ENCODE measurements at regions not wholly inside any gene's neighbourhood (a gene's known extent, or its start where the extent isn't known, plus 50 kb on each side); places are given as distances from the start of the nearest gene placed in this dataset.

GRCh38 chr3:115470254-115470653, 153.1 kb upstream of the GAP43 start:
- TF ChIP-seq POLR2AphosphoS5 (IDR thresholded peaks at IDR 0.05) (no peak), EP300 (IDR thresholded peaks at IDR 0.05) (no peak), POLR2A (IDR thresholded peaks at IDR 0.05) (no peak)
- TF ChIP-seq, protein P1, sequence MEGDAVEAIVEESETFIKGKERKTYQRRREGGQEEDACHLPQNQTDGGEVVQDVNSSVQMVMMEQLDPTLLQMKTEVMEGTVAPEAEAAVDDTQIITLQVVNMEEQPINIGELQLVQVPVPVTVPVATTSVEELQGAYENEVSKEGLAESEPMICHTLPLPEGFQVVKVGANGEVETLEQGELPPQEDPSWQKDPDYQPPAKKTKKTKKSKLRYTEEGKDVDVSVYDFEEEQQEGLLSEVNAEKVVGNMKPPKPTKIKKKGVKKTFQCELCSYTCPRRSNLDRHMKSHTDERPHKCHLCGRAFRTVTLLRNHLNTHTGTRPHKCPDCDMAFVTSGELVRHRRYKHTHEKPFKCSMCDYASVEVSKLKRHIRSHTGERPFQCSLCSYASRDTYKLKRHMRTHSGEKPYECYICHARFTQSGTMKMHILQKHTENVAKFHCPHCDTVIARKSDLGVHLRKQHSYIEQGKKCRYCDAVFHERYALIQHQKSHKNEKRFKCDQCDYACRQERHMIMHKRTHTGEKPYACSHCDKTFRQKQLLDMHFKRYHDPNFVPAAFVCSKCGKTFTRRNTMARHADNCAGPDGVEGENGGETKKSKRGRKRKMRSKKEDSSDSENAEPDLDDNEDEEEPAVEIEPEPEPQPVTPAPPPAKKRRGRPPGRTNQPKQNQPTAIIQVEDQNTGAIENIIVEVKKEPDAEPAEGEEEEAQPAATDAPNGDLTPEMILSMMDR (IDR thresholded peaks at IDR 0.05) = no peak
- no peak for ATAC-seq
- no peaks in the 10 kb centered on the region for H3K4me1 ChIP-seq
- WGBS, 2 donors (ENCODE audit: low coverage in 1 of 2) = 41 to 50% methylated on average over 1 to 2 of the region's 3 CpGs
- H3K36me3 ChIP-seq = no peaks in the 10 kb centered on the region
- no peak overlapping the region for H3K27ac ChIP-seq
- H3K4me3 ChIP-seq = no peak overlapping the region
- H3K27me3 ChIP-seq = no peaks in the 10 kb centered on the region
- no peaks in the 10 kb centered on the region for H3K9me3 ChIP-seq

DNA sequence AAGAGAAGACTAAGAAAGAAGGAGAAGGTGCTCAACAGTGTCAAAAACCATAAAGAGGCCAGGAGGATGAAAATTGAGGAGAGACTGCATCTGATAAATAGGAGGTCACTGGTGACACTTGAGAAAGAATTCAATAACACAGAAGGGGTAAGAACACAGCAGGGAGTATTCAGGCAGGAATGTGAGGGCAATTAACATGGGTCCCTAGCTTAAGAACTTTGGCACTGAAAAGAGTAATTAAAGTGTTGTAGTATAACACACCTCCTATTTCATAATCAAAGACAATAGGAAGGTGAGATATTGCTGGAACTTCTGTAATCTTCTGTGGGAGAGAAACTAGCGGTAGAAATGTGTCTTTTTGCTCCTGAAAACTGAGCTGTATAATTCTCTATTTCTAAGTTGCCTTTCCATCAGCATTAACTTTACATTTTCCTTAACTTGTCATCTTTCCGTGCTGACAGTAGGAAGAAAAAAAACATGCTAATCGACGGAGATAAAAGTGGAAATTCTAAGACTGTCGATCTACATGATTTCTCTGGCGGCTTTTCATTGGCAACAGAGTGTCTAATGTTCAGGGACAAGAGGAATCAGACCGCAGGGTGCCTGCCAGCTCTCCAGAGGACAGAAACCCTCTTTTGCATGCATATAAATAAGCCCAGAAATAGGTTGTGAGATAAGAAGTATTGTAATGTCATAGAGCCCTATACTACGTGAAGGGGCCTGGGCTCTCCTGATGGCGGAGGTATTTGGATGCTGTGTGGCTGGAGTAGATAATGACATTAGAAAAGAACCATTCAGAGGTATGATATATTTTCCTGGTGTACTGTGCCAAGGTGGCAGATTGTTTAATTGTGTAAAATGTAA, 147.9 kb upstream of the GAP43 start:
- 72 to 84% methylated on average over 8 to 9 of the region's 9 CpGs for WGBS, 2 donors (ENCODE audit: low coverage in 1 of 2)
- no peaks in the 10 kb centered on the region for H3K27me3 ChIP-seq
- H3K4me3 ChIP-seq = no peak overlapping the region
- H3K36me3 ChIP-seq = no peaks in the 10 kb centered on the region
- H3K4me1 ChIP-seq = no peaks in the 10 kb centered on the region
- H3K9me3 ChIP-seq = no peaks in the 10 kb centered on the region
- ATAC-seq = no peak
- no peak overlapping the region for H3K27ac ChIP-seq
- no peak for TF ChIP-seq POLR2AphosphoS5 (IDR thresholded peaks at IDR 0.05)
- TF ChIP-seq, protein P1 (IDR thresholded peaks at IDR 0.05) = no peak
- TF ChIP-seq POLR2A (IDR thresholded peaks at IDR 0.05) = no peak
- TF ChIP-seq EP300 (IDR thresholded peaks at IDR 0.05) = no peak

DNA sequence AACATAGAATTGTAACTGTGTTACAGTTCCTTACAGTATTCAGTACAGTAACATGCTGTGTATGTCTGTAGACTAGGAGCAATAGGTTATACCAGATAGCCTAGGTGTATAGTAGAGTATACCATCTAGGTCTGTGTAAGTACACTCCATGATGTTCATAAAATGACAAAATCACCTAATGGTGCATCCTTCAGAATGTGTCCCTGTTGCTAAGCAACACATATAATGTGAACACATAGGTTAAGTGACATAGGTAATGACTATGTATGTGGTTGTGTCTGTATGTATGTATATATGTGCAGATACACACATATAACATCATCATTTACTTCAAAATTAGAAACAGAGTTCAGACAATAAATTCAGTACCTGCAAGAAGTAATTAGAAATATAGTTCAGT, 146.8 kb upstream of the GAP43 start:
- TF ChIP-seq, protein P1 (IDR thresholded peaks at IDR 0.05) = no peak
- TF ChIP-seq POLR2A (IDR thresholded peaks at IDR 0.05) (no peak), EP300 (IDR thresholded peaks at IDR 0.05) (no peak), POLR2AphosphoS5 (IDR thresholded peaks at IDR 0.05) (no peak)
- H3K27me3 ChIP-seq = no peaks in the 10 kb centered on the region
- H3K36me3 ChIP-seq = no peaks in the 10 kb centered on the region
- no peaks in the 10 kb centered on the region for H3K4me1 ChIP-seq
- no peak overlapping the region for H3K27ac ChIP-seq
- no peak for ATAC-seq
- H3K9me3 ChIP-seq = no peaks in the 10 kb centered on the region
- H3K4me3 ChIP-seq = no peak overlapping the region

DNA sequence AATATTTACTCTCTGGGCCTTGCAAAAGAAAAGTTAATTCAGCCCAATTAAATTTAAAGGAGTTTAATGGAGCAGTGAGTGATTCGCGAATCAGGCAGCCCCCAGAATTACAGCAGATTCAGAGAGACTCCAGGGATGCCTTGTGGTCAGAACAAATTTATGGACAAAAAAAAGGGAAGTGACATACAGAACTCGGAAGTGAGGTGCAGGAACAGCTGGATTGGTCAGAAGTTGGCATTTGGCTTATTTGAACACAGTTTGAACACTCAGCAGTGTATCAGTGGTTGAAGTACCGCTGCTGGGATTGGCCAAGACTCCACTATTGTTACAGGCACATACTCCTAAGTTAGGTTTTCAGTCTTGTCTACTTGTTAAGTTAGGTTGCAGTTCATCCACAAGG, 145.0 kb upstream of the GAP43 start:
- WGBS, 2 donors (ENCODE audit: low coverage in 1 of 2) = 89 to 92% methylated on average over 3 to 4 of the region's 4 CpGs
- no peak for ATAC-seq
- H3K36me3 ChIP-seq = no peaks in the 10 kb centered on the region
- H3K27me3 ChIP-seq = no peaks in the 10 kb centered on the region
- H3K4me3 ChIP-seq = no peak overlapping the region
- H3K9me3 ChIP-seq = no peaks in the 10 kb centered on the region
- no peaks in the 10 kb centered on the region for H3K4me1 ChIP-seq
- H3K27ac ChIP-seq = no peak overlapping the region
- no peak for TF ChIP-seq POLR2AphosphoS5 (IDR thresholded peaks at IDR 0.05)
- TF ChIP-seq, protein P1 (IDR thresholded peaks at IDR 0.05) = no peak
- TF ChIP-seq EP300 (IDR thresholded peaks at IDR 0.05) = no peak
- no peak for TF ChIP-seq POLR2A (IDR thresholded peaks at IDR 0.05)

- no peak overlapping the region for H3K4me3 ChIP-seq
- ATAC-seq = no peak
- no peaks in the 10 kb centered on the region for H3K27me3 ChIP-seq
- WGBS, 2 donors (ENCODE audit: low coverage in 1 of 2) = 20 to 94% methylated on average over 1 to 2 of the region's 2 CpGs
- no peak overlapping the region for H3K27ac ChIP-seq
- no peaks in the 10 kb centered on the region for H3K9me3 ChIP-seq
- no peaks in the 10 kb centered on the region for H3K4me1 ChIP-seq
- TF ChIP-seq POLR2A (IDR thresholded peaks at IDR 0.05) = no peak
- no peak for TF ChIP-seq EP300 (IDR thresholded peaks at IDR 0.05)
- TF ChIP-seq, protein P1 (IDR thresholded peaks at IDR 0.05) = no peak
- TF ChIP-seq POLR2AphosphoS5 (IDR thresholded peaks at IDR 0.05) = no peak
- H3K36me3 ChIP-seq = no peaks in the 10 kb centered on the region
Measured at GRCh38 chr3:115486880-115487279, 136.4 kb upstream of the GAP43 start.
